HCT116 (cell line): ENCODE measurements at regions not wholly inside any gene's neighbourhood (a gene's known extent, or its start where the extent isn't known, plus 50 kb on each side); places are given as distances from the start of the nearest gene placed in this dataset.

ENCODE experiments used
- ATAC-seq: fragments of 200-7000 bp; cut with Tn5 transposase; 2 replicates; pipeline ENCODE4 v1.9.1; 2020; ENCODE audit warnings: mild to moderate bottlenecking, moderate library complexity
- BruUV-seq: library from RNA; stranded (reverse); fragments of 400-500 nt; replicated peaks from 2 replicates; lab custom pipeline; 2021; lab: Mats Ljungman, UMichigan
- CTCF ChIA-PET: fragments of 300-600 bp; sonication (Branson Sonifier 250); formaldehyde crosslinking; loops from one replicate; lab custom pipeline; 2021; ENCODE audit warnings: antibody characterized with exemption; lab: Charles Lee
- POLR2A ChIA-PET: fragments of 300-600, 350-600 bp; sonication (Branson Sonifier 250); formaldehyde crosslinking; loops from one replicate; lab custom pipeline; 2021; ENCODE audit warnings: antibody characterized with exemption; lab: Charles Lee
- RAD21 ChIA-PET, 2 experiments: fragments of 300-600 bp; sonication (Branson Sonifier 250); formaldehyde crosslinking; loops; one replicate each; lab custom pipeline; 2023; ENCODE audit warnings: low total read pairs in 2 of 2; ENCODE audit not compliant: uncharacterized antibody in 2 of 2, unreplicated experiment in 2 of 2, low non-redundant PET in 1 of 2; lab: Charles Lee
- DNase-seq: peaks from one replicate; pipeline ENCODE4 v3.0.0-alpha.2; 2010; ENCODE audit warnings: low read depth, low spot score
- H2AFZ ChIP-seq: fragments of 200-600 bp; shearing (Covaris generic), sonication (generic); 2 replicates; pipeline ENCODE4 v1.6.1; 2017; ENCODE audit warnings: low read depth, mixed run types, mixed read lengths, antibody characterized with exemption, low read length; ENCODE audit not compliant: poor library complexity, severe bottlenecking
- H3K27ac ChIP-seq: 2 replicates; pipeline ENCODE4 v1.5.1; 2012; ENCODE audit warnings: low read depth, low read length
- H3K27me3 ChIP-seq: fragments of 200-600 bp; sonication (generic); 2 replicates; pipeline ENCODE4 v1.6.1; 2016; ENCODE audit warnings: mixed run types, low read length, mixed read lengths; ENCODE audit not compliant: insufficient read depth
- H3K36me3 ChIP-seq, 2 experiments: fragments of 200-500 bp in 1 of 2; fragments of 200-600 bp in 1 of 2; sonication (Bioruptor generic) in 1 of 2; sonication (generic) in 1 of 2; 2 replicates each; pipeline versions ENCODE4 v1.5.1 to v1.6.1; 2014 to 2016; ENCODE audit warnings: low read length in 2 of 2, inconsistent platforms in 1 of 2, mixed read lengths in 1 of 2, mixed run types in 1 of 2; ENCODE audit not compliant: insufficient read depth in 2 of 2, control insufficient read depth in 1 of 2
- H3K4me1 ChIP-seq, 2 experiments: fragments of 200-600 bp in 1 of 2; sonication (generic) in 1 of 2; 2 replicates each; pipeline versions ENCODE4 v1.5.1 to v1.6.1; 2012 to 2017; ENCODE audit warnings: low read length in 2 of 2, inconsistent platforms in 1 of 2, mild to moderate bottlenecking in 1 of 2, mixed read lengths in 1 of 2, mixed run types in 1 of 2, moderate library complexity in 1 of 2; ENCODE audit not compliant: insufficient read depth in 2 of 2, control insufficient read depth in 1 of 2
- H3K4me2 ChIP-seq: fragments of 200-600 bp; sonication (generic); 2 replicates; pipeline ENCODE4 v1.6.1; 2017; ENCODE audit warnings: mixed run types, low read length, mixed read lengths
- H3K4me3 ChIP-seq, 2 experiments: fragments of 200-600 bp in 1 of 2; sonication (generic) in 1 of 2; replicated peaks in 1 of 2; 2 replicates each; pipeline ENCODE4 v1.5.1; 2011 to 2016; ENCODE audit warnings: low read length in 2 of 2, control low read depth in 1 of 2, low read depth in 1 of 2, mild to moderate bottlenecking in 1 of 2, mixed read lengths in 1 of 2, mixed run types in 1 of 2
- H3K79me2 ChIP-seq: fragments of 200-600 bp; sonication (generic); 2 replicates; pipeline ENCODE4 v1.6.1; 2017; ENCODE audit warnings: mild to moderate bottlenecking, mixed run types, low read length, moderate library complexity, mixed read lengths; ENCODE audit not compliant: insufficient read depth
- H3K9ac ChIP-seq: fragments of 200-600 bp; sonication (generic); 2 replicates; pipeline ENCODE4 v1.6.1; 2016; ENCODE audit warnings: low read length, mixed read lengths
- H3K9me2 ChIP-seq: fragments of 200-600 bp; sonication (generic), shearing (Covaris generic); 2 replicates; pipeline ENCODE4 v1.6.1; 2017; ENCODE audit warnings: mixed run types, mild to moderate bottlenecking, moderate library complexity; ENCODE audit not compliant: insufficient read depth
- H3K9me3 ChIP-seq, 2 experiments: fragments of 200-500 bp in 1 of 2; fragments of 200-600 bp in 1 of 2; sonication (Bioruptor generic) in 1 of 2; sonication (generic) in 1 of 2; 2 replicates each; pipeline ENCODE4 v1.6.1; 2014 to 2017; ENCODE audit warnings: low read length in 2 of 2, mixed read lengths in 2 of 2, inconsistent platforms in 1 of 2, low read depth in 1 of 2, mild to moderate bottlenecking in 1 of 2, mixed run types in 1 of 2, moderate library complexity in 1 of 2; ENCODE audit not compliant: control insufficient read depth in 1 of 2, insufficient read depth in 1 of 2
- H4K20me1 ChIP-seq: fragments of 200-600 bp; sonication (generic), shearing (Covaris generic); 2 replicates; pipeline ENCODE4 v1.6.1; 2017; ENCODE audit warnings: mixed run types, mild to moderate bottlenecking, moderate library complexity; ENCODE audit not compliant: insufficient read depth
- ATF3 ChIP-seq: IDR thresholded peaks from 2 replicates; pipeline ENCODE4 v1.6.1; 2012
- CBX3 ChIP-seq: IDR thresholded peaks from 2 replicates; pipeline ENCODE4 v1.6.1; 2012; ENCODE audit warnings: low read depth
- CEBPB ChIP-seq: IDR thresholded peaks from 2 replicates; pipeline ENCODE4 v1.6.1; 2012; ENCODE audit warnings: low read depth
- CTCF ChIP-seq, 3 experiments: fragments of 200-600 bp in 1 of 3; sonication (generic) in 1 of 3; IDR thresholded peaks in 2 of 3; conservative IDR thresholded peaks in 1 of 3; 2 replicates each; pipeline ENCODE4 v1.5.1; 2012 to 2017; ENCODE audit warnings: low read depth in 2 of 3, low read length in 2 of 3, antibody characterized with exemption in 1 of 3, borderline replicate concordance in 1 of 3, control low read depth in 1 of 3, mild to moderate bottlenecking in 1 of 3, mixed read lengths in 1 of 3, mixed run types in 1 of 3, moderate library complexity in 1 of 3; ENCODE audit not compliant: insufficient read depth in 1 of 3
- EGR1 ChIP-seq: IDR thresholded peaks from 2 replicates; pipeline ENCODE4 v1.6.1; 2012; ENCODE audit warnings: low read depth
- ELF1 ChIP-seq: IDR thresholded peaks from 2 replicates; pipeline ENCODE4 v1.6.1; 2012; ENCODE audit warnings: low read depth, borderline replicate concordance
- FOSL1 ChIP-seq: IDR thresholded peaks from 2 replicates; pipeline ENCODE4 v1.6.1; 2012; ENCODE audit warnings: low read depth
- JUND ChIP-seq: IDR thresholded peaks from 2 replicates; pipeline ENCODE4 v1.6.1; 2012
- MAX ChIP-seq: IDR thresholded peaks from 2 replicates; pipeline ENCODE4 v1.6.1; 2012
- RAD21 ChIP-seq: IDR thresholded peaks from 2 replicates; pipeline ENCODE4 v1.6.1; 2012; ENCODE audit warnings: low read depth, mild to moderate bottlenecking
- SP1 ChIP-seq: IDR thresholded peaks from 2 replicates; pipeline ENCODE4 v1.6.1; 2012; ENCODE audit warnings: low read depth
- SRF ChIP-seq: IDR thresholded peaks from 2 replicates; pipeline ENCODE4 v1.6.1; 2012; ENCODE audit warnings: low read depth
- TCF7L2 ChIP-seq: IDR thresholded peaks from 2 replicates; pipeline ENCODE4 v1.7.0; 2011; ENCODE audit warnings: borderline replicate concordance, inconsistent platforms; ENCODE audit not compliant: insufficient read depth, insufficient read length; ENCODE audit errors: extremely low read depth
- YY1 ChIP-seq: IDR thresholded peaks from 2 replicates; pipeline ENCODE4 v1.6.1; 2011; ENCODE audit warnings: low read length, low read depth, moderate library complexity, mild to moderate bottlenecking; ENCODE audit not compliant: insufficient replicate concordance; ENCODE audit errors: extremely low read depth
- ZNF274 ChIP-seq: fragments of 200-500 bp; sonication (Bioruptor generic); IDR thresholded peaks from 2 replicates; pipeline ENCODE4 v1.6.1; 2014; ENCODE audit warnings: mild to moderate bottlenecking, low read depth, low read length, inconsistent platforms
- intact Hi-C: fragments of 100-400 bp; cut with micrococcal nuclease; formaldehyde crosslinking; loops from 2 replicates; pipeline ENCODE4 v1.10.0; 2022

GRCh38 chr18:37769826-37770225 lies 204.2 kb upstream of the CELF4 start:
- POLR2A ChIA-PET, result no interaction called here
- no peak for ATAC-seq
- H3K4me2 ChIP-seq, result no peak overlapping the region
- RAD21 ChIA-PET, result no interaction called here
- no TSS peak for BruUV-seq
- no peaks in the 10 kb centered on the region for H3K79me2 ChIP-seq
- no peak overlapping the region for H3K27ac ChIP-seq
- no peak overlapping the region for H3K4me3 ChIP-seq
- no peak overlapping the region for H3K9ac ChIP-seq
- H3K36me3 ChIP-seq, result no peaks in the 10 kb centered on the region
- TF ChIP-seq ZNF274 (no peak), FOSL1 (no peak), JUND (no peak)
- CTCF ChIA-PET, result no interaction called here
- H4K20me1 ChIP-seq, result no peaks in the 10 kb centered on the region
- DNase-seq, result no peak
- no peaks in the 10 kb centered on the region for H3K9me3 ChIP-seq
- H3K9me2 ChIP-seq, result no peaks in the 10 kb centered on the region
- no peaks in the 10 kb centered on the region for H3K4me1 ChIP-seq
- intact Hi-C loops, result no loop called here
- H3K27me3 ChIP-seq, result peaks cover 15% of the 10 kb centered on the region; the same call in 1 of the 2 replicates
- H2AFZ ChIP-seq, result no peak overlapping the region

- Histone ChIP-seq H3K4me1 (no peaks in the 10 kb centered on the region), H3K9me2 (no peaks in the 10 kb centered on the region), H2AFZ (no peak overlapping the region), H3K9ac (no peak overlapping the region), H3K9me3 (no peaks in the 10 kb centered on the region), H3K4me2 (no peak overlapping the region), H4K20me1 (no peaks in the 10 kb centered on the region), H3K27me3 (no peaks in the 10 kb centered on the region), H3K79me2 (no peaks in the 10 kb centered on the region), H3K36me3 (no peaks in the 10 kb centered on the region), H3K4me3 (no peak overlapping the region), H3K27ac (no peak overlapping the region)
- RAD21 ChIA-PET, result no interaction called here
- DNase-seq (no peak), ATAC-seq (no peak)
- CTCF ChIA-PET, result no interaction called here
- POLR2A ChIA-PET, result no interaction called here
- intact Hi-C loops, result no loop called here
- no peak for TF ChIP-seq ELF1
- no peak for TF ChIP-seq SP1
- TF ChIP-seq MAX, result no peak
- no peak for TF ChIP-seq RAD21
- TF ChIP-seq ATF3, result no peak
- TF ChIP-seq CBX3, result no peak
- TF ChIP-seq EGR1, result no peak
- TF ChIP-seq YY1, result no peak
- TF ChIP-seq SRF, result no peak
- no peak for TF ChIP-seq JUND
- no peak for TF ChIP-seq TCF7L2
- no peak for TF ChIP-seq CEBPB
- no peak for TF ChIP-seq FOSL1
- no peak for TF ChIP-seq CTCF (IDR thresholded peaks at IDR 0.05 in 2 of 3, conservative IDR thresholded peaks at IDR 0.05 in 1 of 3; ENCODE audit: borderline replicate concordance in 1 of 3, insufficient read depth in 1 of 3, low read depth in 2 of 3, low read length in 2 of 3)
- BruUV-seq, result no TSS peak
Measured at GRCh38 chr18:37764541-37765288, 199.1 kb upstream of the CELF4 start.
